CD14-positive monocyte (primary cell): ENCODE measurements at regions not wholly inside any gene's neighbourhood (a gene's known extent, or its start where the extent isn't known, plus 50 kb on each side); places are given as distances from the start of the nearest gene placed in this dataset.

Source experiments
- DNase-seq, 3 donors: peaks; one replicate each; pipeline ENCODE4 v3.0.0-alpha.2; 2011 to 2022
- H2AFZ ChIP-seq: 2 replicates; pipeline ENCODE4 v1.6.0; 2012; ENCODE audit warnings: mild to moderate bottlenecking, low read depth, low read length, inconsistent platforms; ENCODE audit not compliant: insufficient read depth, poor library complexity, severe bottlenecking
- H3K27ac ChIP-seq, 2 donors: 1 replicate in 1 of 2; 2 replicates in 1 of 2; pipeline ENCODE4 v1.5.1; 2012 to 2013; ENCODE audit warnings: low read length in 2 of 2, control low read depth in 1 of 2, inconsistent platforms in 1 of 2, low read depth in 1 of 2, mild to moderate bottlenecking in 1 of 2
- H3K27me3 ChIP-seq, 2 donors: one replicate each; pipeline versions ENCODE4 v1.6.0 to v1.6.1; 2011 to 2013; ENCODE audit warnings: low read length in 2 of 2; ENCODE audit not compliant: control insufficient read depth in 2 of 2, insufficient read depth in 2 of 2
- H3K36me3 ChIP-seq, 2 donors: replicated peaks in 1 of 2; 1 replicate in 1 of 2; 2 replicates in 1 of 2; pipeline versions ENCODE4 v1.5.1 to v1.6.1; 2012 to 2013; ENCODE audit warnings: low read length in 2 of 2, control low read depth in 1 of 2, inconsistent platforms in 1 of 2, mild to moderate bottlenecking in 1 of 2; ENCODE audit not compliant: insufficient read depth in 2 of 2, control insufficient read depth in 1 of 2
- H3K4me1 ChIP-seq, 2 donors: 1 replicate in 1 of 2; 2 replicates in 1 of 2; pipeline versions ENCODE4 v1.5.1 to v1.6.1; 2012 to 2013; ENCODE audit warnings: low read length in 2 of 2, control low read depth in 1 of 2, inconsistent platforms in 1 of 2, mild to moderate bottlenecking in 1 of 2, moderate library complexity in 1 of 2; ENCODE audit not compliant: insufficient read depth in 2 of 2, control insufficient read depth in 1 of 2
- H3K4me2 ChIP-seq: replicated peaks from 2 replicates; pipeline ENCODE3; 2012; ENCODE audit warnings: low read length, moderate library complexity, mild to moderate bottlenecking; ENCODE audit not compliant: poor library complexity, severe bottlenecking; ENCODE audit errors: extremely low read depth
- H3K4me3 ChIP-seq, 3 experiments: fragments of 200-600 bp in 1 of 3; sonication (generic) in 1 of 3; replicated peaks in 1 of 3; 1 replicate in 2 of 3; 2 replicates in 1 of 3; pipeline ENCODE4 v1.5.1; 2011 to 2013; ENCODE audit warnings: low read length in 3 of 3, mild to moderate bottlenecking in 3 of 3, control low read depth in 2 of 3, low read depth in 2 of 3, inconsistent platforms in 1 of 3, moderate library complexity in 1 of 3
- H3K79me2 ChIP-seq: 2 replicates; pipeline ENCODE4 v1.6.0; 2012; ENCODE audit warnings: mild to moderate bottlenecking, control low read depth, inconsistent platforms, low read length, moderate library complexity; ENCODE audit not compliant: insufficient read depth
- H3K9ac ChIP-seq: 2 replicates; pipeline ENCODE4 v1.6.0; 2017; ENCODE audit warnings: low read length, mild to moderate bottlenecking; ENCODE audit not compliant: insufficient read depth, poor library complexity, severe bottlenecking
- H3K9me3 ChIP-seq, 2 donors: replicated peaks in 1 of 2; 1 replicate in 1 of 2; 2 replicates in 1 of 2; pipeline versions ENCODE4 v1.5.1 to v1.6.1; 2012 to 2013; ENCODE audit warnings: low read length in 2 of 2, control low read depth in 1 of 2; ENCODE audit not compliant: control insufficient read depth in 1 of 2, insufficient read depth in 1 of 2
- H4K20me1 ChIP-seq: 2 replicates; pipeline ENCODE4 v1.6.0; 2012; ENCODE audit warnings: mild to moderate bottlenecking, low read length, control low read depth, moderate library complexity; ENCODE audit not compliant: insufficient read depth
- H3K27ac Mint-ChIP-seq, 7 donors: one replicate each; pipeline ENCODE4 v1.8.0; 2020; ENCODE audit warnings: mild to moderate bottlenecking in 7 of 7, mixed read lengths in 7 of 7, moderate library complexity in 6 of 7, inconsistent platforms in 2 of 7
- H3K27me3 Mint-ChIP-seq, 3 donors: one replicate each; pipeline ENCODE4 v1.8.0; 2021 to 2022; ENCODE audit warnings: low read depth in 3 of 3, mild to moderate bottlenecking in 3 of 3, mixed read lengths in 3 of 3, moderate library complexity in 3 of 3, inconsistent platforms in 1 of 3
- H3K36me3 Mint-ChIP-seq, 2 donors: one replicate each; pipeline ENCODE4 v1.8.0; 2020; ENCODE audit warnings: mixed read lengths in 2 of 2, inconsistent platforms in 1 of 2, mild to moderate bottlenecking in 1 of 2
- H3K4me1 Mint-ChIP-seq: one replicate; pipeline ENCODE4 v1.8.0; 2020; ENCODE audit warnings: mild to moderate bottlenecking, mixed read lengths
- H3K4me3 Mint-ChIP-seq, 2 donors: one replicate each; pipeline ENCODE4 v1.8.0; 2020; ENCODE audit warnings: mild to moderate bottlenecking in 2 of 2, mixed read lengths in 2 of 2, moderate library complexity in 1 of 2
- H3K9me3 Mint-ChIP-seq, 7 donors: one replicate each; pipeline ENCODE4 v1.8.0; 2020 to 2022; ENCODE audit warnings: mixed read lengths in 7 of 7, mild to moderate bottlenecking in 6 of 7, moderate library complexity in 6 of 7, inconsistent platforms in 2 of 7
- WGBS: methylation state at CpG from one replicate; pipeline ENCODE4 v1.1.5; 2013; ENCODE audit warnings: missing lambda C conversion rate; ENCODE audit not compliant: insufficient coverage; 5-methylcytosine and 5-hydroxymethylcytosine counted together
- intact Hi-C, 2 donors: fragments of 100-400 bp; cut with micrococcal nuclease; formaldehyde crosslinking; loops; one replicate each; pipeline versions ENCODE4 v1.15.0 to v1.15.1; 2023
- TF ChIP-seq, protein P1 (sequence below): fragments of 200-600 bp; IDR thresholded peaks from one replicate; pipeline ENCODE4 v1.8.0; 2022; ENCODE audit warnings: antibody characterized with exemption, mild to moderate bottlenecking

DNA sequence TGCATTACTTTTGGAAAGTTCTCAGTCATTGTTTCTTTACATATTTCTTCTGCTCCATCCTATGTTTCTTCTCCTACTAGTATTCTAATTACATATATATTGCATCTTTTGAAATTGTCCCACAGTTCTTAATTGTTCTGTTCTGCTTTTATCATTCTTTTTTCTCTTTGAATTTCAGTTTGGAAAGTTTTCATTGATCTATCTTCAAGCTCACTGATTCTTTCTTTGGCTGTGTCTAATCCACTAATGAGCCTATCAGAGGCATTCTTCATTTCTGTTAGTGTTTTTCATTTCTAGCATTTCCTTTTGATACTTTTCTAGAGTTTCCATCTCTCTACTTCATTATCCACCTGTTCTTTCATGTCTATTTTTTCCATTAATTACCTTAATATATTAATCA lies 159.0 kb upstream of the KCNJ15 start:
- intact Hi-C loops: no loop called here
- Histone ChIP-seq H3K27me3 (peaks cover 6 to 7% of the 10 kb centered on the region in 2 donors), H3K4me1 (no peaks in the 10 kb centered on the region), H3K4me2 (no peak overlapping the region), H3K4me3 (no peak overlapping the region), H3K9ac (no peak overlapping the region), H3K9me3 (no peaks in the 10 kb centered on the region), H4K20me1 (no peaks in the 10 kb centered on the region), H2AFZ (no peak overlapping the region), H3K27ac (no peak overlapping the region), H3K36me3 (no peaks in the 10 kb centered on the region), H3K79me2 (no peaks in the 10 kb centered on the region)
- Mint-ChIP-seq H3K27me3 (peaks cover 14 to 19% (median 17%) of the 10 kb centered on the region in 3 donors), H3K9me3 (peaks cover 0 to 9% (median 2%) of the 10 kb centered on the region in 7 donors), H3K4me3 (no peak overlapping the region), H3K4me1 (no peaks in the 10 kb centered on the region), H3K36me3 (no peaks in the 10 kb centered on the region), H3K27ac (no peak overlapping the region)
- TF ChIP-seq, protein P1, sequence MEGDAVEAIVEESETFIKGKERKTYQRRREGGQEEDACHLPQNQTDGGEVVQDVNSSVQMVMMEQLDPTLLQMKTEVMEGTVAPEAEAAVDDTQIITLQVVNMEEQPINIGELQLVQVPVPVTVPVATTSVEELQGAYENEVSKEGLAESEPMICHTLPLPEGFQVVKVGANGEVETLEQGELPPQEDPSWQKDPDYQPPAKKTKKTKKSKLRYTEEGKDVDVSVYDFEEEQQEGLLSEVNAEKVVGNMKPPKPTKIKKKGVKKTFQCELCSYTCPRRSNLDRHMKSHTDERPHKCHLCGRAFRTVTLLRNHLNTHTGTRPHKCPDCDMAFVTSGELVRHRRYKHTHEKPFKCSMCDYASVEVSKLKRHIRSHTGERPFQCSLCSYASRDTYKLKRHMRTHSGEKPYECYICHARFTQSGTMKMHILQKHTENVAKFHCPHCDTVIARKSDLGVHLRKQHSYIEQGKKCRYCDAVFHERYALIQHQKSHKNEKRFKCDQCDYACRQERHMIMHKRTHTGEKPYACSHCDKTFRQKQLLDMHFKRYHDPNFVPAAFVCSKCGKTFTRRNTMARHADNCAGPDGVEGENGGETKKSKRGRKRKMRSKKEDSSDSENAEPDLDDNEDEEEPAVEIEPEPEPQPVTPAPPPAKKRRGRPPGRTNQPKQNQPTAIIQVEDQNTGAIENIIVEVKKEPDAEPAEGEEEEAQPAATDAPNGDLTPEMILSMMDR: no peak
- no peak for DNase-seq

DNA sequence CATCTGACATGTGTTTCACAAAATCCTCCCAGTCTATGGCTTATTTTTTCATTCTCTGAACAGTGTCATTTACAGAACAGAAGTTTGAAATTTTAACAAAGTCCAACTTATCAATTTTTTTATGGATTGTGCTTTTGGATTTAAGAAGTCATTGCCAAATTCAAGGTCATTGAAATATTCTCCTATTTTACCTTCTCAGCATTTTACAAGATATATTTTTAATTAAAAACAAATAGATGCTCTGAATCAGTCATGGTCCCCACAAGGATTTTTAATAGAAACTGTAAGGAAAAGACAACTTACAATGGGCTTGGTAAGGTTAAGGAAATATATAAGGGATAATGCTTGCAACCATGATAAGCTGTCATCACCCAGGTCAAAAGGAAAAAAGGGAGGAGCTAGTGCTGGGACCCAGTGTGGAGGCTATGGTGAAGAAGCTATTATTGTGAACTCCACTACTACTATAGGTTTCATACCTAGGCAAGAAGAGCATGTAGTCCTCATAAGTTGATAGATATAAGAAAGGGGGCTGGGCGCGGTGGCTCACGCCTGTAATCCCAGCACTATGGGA lies 144.5 kb upstream of the KCNJ15 start:
- intact Hi-C loops: no loop called here
- no peak overlapping the region for H3K27ac ChIP-seq
- no peak overlapping the region for H3K4me3 Mint-ChIP-seq
- TF ChIP-seq, protein P1: no peak
- H3K9me3 ChIP-seq: no peaks in the 10 kb centered on the region
- peaks cover 1 to 6% (median 3%) of the 10 kb centered on the region in 7 donors for H3K9me3 Mint-ChIP-seq
- H3K36me3 ChIP-seq: no peaks in the 10 kb centered on the region
- H3K27ac Mint-ChIP-seq: no peak overlapping the region
- H3K4me1 ChIP-seq: no peaks in the 10 kb centered on the region
- H3K4me2 ChIP-seq: no peak overlapping the region
- no peaks in the 10 kb centered on the region for H4K20me1 ChIP-seq
- H3K27me3 ChIP-seq: no peaks in the 10 kb centered on the region
- no peaks in the 10 kb centered on the region for H3K4me1 Mint-ChIP-seq
- peaks cover 3 to 6% (median 3%) of the 10 kb centered on the region in 3 donors for H3K27me3 Mint-ChIP-seq
- no peaks in the 10 kb centered on the region for H3K36me3 Mint-ChIP-seq
- DNase-seq: no peak
- no peak overlapping the region for H2AFZ ChIP-seq
- no peak overlapping the region for H3K9ac ChIP-seq
- H3K4me3 ChIP-seq: no peak overlapping the region
- no peaks in the 10 kb centered on the region for H3K79me2 ChIP-seq
- WGBS: no CpG with 5 or more reads among the region's 3 CpGs
